Neural progenitor cell (in vitro differentiated cells): ENCODE measurements at regions not wholly inside any gene's neighbourhood (a gene's known extent, or its start where the extent isn't known, plus 50 kb on each side); places are given as distances from the start of the nearest gene placed in this dataset.

Source experiments
- DNase-seq: peaks from one replicate; pipeline ENCODE4 v3.0.0-alpha.2; 2016; ENCODE audit warnings: low spot score
- H2AFZ ChIP-seq: fragments of 200-600 bp; sonication (generic); replicated peaks from 2 replicates; pipeline ENCODE4 v1.6.1; 2016; ENCODE audit warnings: antibody characterized with exemption
- H3F3A ChIP-seq: fragments of 200-600 bp; sonication (generic); 2 replicates; pipeline ENCODE4 v1.6.1; 2016; ENCODE audit warnings: antibody characterized with exemption, low read depth
- H3K27ac ChIP-seq: fragments of 200-600 bp; sonication (generic); 2 replicates; pipeline ENCODE4 v1.5.1; 2016; ENCODE audit warnings: mild to moderate bottlenecking
- H3K27me3 ChIP-seq: fragments of 200-600 bp; sonication (generic); 2 replicates; pipeline ENCODE4 v1.6.1; 2016; ENCODE audit warnings: mild to moderate bottlenecking, moderate library complexity
- H3K36me3 ChIP-seq: fragments of 200-600 bp; sonication (generic); 2 replicates; pipeline ENCODE4 v1.5.1; 2016
- H3K4me1 ChIP-seq: fragments of 200-600 bp; sonication (generic); 2 replicates; pipeline ENCODE4 v1.6.1; 2016; ENCODE audit warnings: mixed run types
- H3K4me2 ChIP-seq: fragments of 200-600 bp; sonication (generic); 2 replicates; pipeline ENCODE4 v1.6.1; 2016
- H3K4me3 ChIP-seq: fragments of 200-600 bp; sonication (generic); 2 replicates; pipeline ENCODE4 v1.5.1; 2016
- H3K79me2 ChIP-seq: fragments of 200-600 bp; sonication (generic); 2 replicates; pipeline ENCODE4 v1.6.1; 2016; ENCODE audit warnings: low read depth
- H3K9ac ChIP-seq: fragments of 200-600 bp; sonication (generic); 2 replicates; pipeline ENCODE4 v1.6.1; 2016
- H3K9me3 ChIP-seq: fragments of 200-600 bp; sonication (generic); 2 replicates; pipeline ENCODE4 v1.5.1; 2016; ENCODE audit warnings: low read depth
- H4K20me1 ChIP-seq: fragments of 200-600 bp; sonication (generic); 2 replicates; pipeline ENCODE4 v1.6.1; 2016; ENCODE audit warnings: low read depth
- H3K27ac Mint-ChIP-seq: 3 replicates; pipeline ENCODE4 v1.8.0; 2021; ENCODE audit warnings: mixed read lengths
- H3K27me3 Mint-ChIP-seq: 2 replicates; pipeline ENCODE4 v1.8.0; 2022; ENCODE audit warnings: low read depth, mild to moderate bottlenecking, inconsistent platforms, moderate library complexity, mixed read lengths; ENCODE audit not compliant: insufficient read depth
- H3K36me3 Mint-ChIP-seq: 3 replicates; pipeline ENCODE4 v1.8.0; 2021; ENCODE audit warnings: mixed read lengths
- H3K4me1 Mint-ChIP-seq: 3 replicates; pipeline ENCODE4 v1.8.0; 2021; ENCODE audit warnings: mixed read lengths
- H3K4me3 Mint-ChIP-seq: 3 replicates; pipeline ENCODE4 v1.8.0; 2021; ENCODE audit warnings: mild to moderate bottlenecking, moderate library complexity, mixed read lengths
- H3K9me3 Mint-ChIP-seq: 3 replicates; pipeline ENCODE4 v1.8.0; 2020; ENCODE audit warnings: mixed read lengths
- EZH2 ChIP-seq: fragments of 200-600 bp; sonication (generic); IDR thresholded peaks from 2 replicates; pipeline ENCODE4 v1.6.1; 2017; ENCODE audit warnings: antibody characterized with exemption, mild to moderate bottlenecking, moderate library complexity
- EZH2phosphoT487 ChIP-seq: fragments of 200-600 bp; sonication (generic); IDR thresholded peaks from 2 replicates; pipeline ENCODE4 v1.6.1; 2017; ENCODE audit warnings: antibody characterized with exemption
- TF ChIP-seq, protein P1 (sequence below): fragments of 200-600 bp; sonication (generic); IDR thresholded peaks from 2 replicates; pipeline ENCODE4 v1.5.1; 2017; ENCODE audit warnings: antibody characterized with exemption, mild to moderate bottlenecking

- Histone ChIP-seq H3K9ac (no peak overlapping the region), H3K4me3 (no peak overlapping the region)
Observed at GRCh38 chr13:48783695-48784230, 130.0 kb downstream of the CYSLTR2 start.

DNA sequence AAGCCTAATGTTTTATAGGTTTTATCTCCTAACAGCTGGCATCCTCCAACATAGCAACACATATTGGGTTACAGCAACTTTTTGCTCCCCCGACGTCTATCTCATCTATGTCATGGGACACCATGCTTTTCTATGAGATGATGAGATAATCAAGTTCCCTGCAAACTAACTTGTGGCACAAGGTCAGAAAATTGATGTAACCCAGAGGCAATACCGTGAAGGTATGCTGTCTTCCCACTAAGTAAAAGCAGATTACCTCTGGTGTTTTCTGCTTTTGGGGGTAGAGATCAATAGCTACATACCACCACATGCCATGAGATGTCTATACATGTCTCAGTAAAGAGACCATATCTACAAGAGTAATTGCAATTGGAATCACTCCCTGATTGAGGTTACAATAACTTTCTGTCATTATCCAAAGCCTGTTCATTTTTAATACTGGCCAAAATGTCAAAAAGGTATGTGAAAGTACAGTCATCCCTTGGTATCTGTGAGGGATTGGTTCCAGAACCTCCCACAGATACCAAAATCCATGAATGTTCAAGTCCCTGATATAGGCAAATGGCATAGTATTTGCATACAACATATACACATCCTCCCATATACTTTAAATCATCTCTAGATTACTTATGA, 131.3 kb downstream of the CYSLTR2 start:
- Mint-ChIP-seq H3K36me3 (no peaks in the 10 kb centered on the region), H3K27me3 (peaks cover 10% of the 10 kb centered on the region), H3K4me3 (no peak overlapping the region), H3K27ac (no peak overlapping the region), H3K9me3 (peaks cover 23% of the 10 kb centered on the region), H3K4me1 (peaks cover 7% of the 10 kb centered on the region)
- no peaks in the 10 kb centered on the region for H3F3A ChIP-seq
- DNase-seq, result no peak
- no peaks in the 10 kb centered on the region for H4K20me1 ChIP-seq
- no peaks in the 10 kb centered on the region for H3K27me3 ChIP-seq
- no peak overlapping the region for H3K4me3 ChIP-seq
- no peak overlapping the region for H3K4me2 ChIP-seq
- no peak overlapping the region for H3K9ac ChIP-seq
- no peak overlapping the region for H2AFZ ChIP-seq
- no peaks in the 10 kb centered on the region for H3K36me3 ChIP-seq
- no peaks in the 10 kb centered on the region for H3K79me2 ChIP-seq
- H3K27ac ChIP-seq, result no peak overlapping the region
- TF ChIP-seq EZH2 (no peak), EZH2phosphoT487 (no peak)
- TF ChIP-seq, protein P1, sequence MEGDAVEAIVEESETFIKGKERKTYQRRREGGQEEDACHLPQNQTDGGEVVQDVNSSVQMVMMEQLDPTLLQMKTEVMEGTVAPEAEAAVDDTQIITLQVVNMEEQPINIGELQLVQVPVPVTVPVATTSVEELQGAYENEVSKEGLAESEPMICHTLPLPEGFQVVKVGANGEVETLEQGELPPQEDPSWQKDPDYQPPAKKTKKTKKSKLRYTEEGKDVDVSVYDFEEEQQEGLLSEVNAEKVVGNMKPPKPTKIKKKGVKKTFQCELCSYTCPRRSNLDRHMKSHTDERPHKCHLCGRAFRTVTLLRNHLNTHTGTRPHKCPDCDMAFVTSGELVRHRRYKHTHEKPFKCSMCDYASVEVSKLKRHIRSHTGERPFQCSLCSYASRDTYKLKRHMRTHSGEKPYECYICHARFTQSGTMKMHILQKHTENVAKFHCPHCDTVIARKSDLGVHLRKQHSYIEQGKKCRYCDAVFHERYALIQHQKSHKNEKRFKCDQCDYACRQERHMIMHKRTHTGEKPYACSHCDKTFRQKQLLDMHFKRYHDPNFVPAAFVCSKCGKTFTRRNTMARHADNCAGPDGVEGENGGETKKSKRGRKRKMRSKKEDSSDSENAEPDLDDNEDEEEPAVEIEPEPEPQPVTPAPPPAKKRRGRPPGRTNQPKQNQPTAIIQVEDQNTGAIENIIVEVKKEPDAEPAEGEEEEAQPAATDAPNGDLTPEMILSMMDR, result no peak
- no peaks in the 10 kb centered on the region for H3K4me1 ChIP-seq
- H3K9me3 ChIP-seq, result peaks cover 13% of the 10 kb centered on the region

More at GRCh38 chr13:48783695-48784230, 130.0 kb downstream of the CYSLTR2 start:
- no peak overlapping the region for H2AFZ ChIP-seq
- Mint-ChIP-seq H3K4me3 (no peak overlapping the region), H3K27ac (no peak overlapping the region), H3K36me3 (no peaks in the 10 kb centered on the region), H3K9me3 (peaks cover 28% of the 10 kb centered on the region), H3K27me3 (peaks cover 5% of the 10 kb centered on the region), H3K4me1 (peaks cover 7% of the 10 kb centered on the region)
- H3K27me3 ChIP-seq, result no peaks in the 10 kb centered on the region
- DNase-seq, result no peak
- no peak overlapping the region for H3K27ac ChIP-seq
- no peaks in the 10 kb centered on the region for H3K79me2 ChIP-seq
- TF ChIP-seq EZH2phosphoT487, result no peak
- TF ChIP-seq, protein P1, result no peak
- H3K36me3 ChIP-seq, result no peaks in the 10 kb centered on the region
- H3K4me2 ChIP-seq, result no peak overlapping the region
- no peaks in the 10 kb centered on the region for H3F3A ChIP-seq
- H4K20me1 ChIP-seq, result no peaks in the 10 kb centered on the region
- H3K4me1 ChIP-seq, result no peaks in the 10 kb centered on the region
- peaks cover 13% of the 10 kb centered on the region for H3K9me3 ChIP-seq

GRCh38 chr13:48790199-48790598, 136.5 kb downstream of the CYSLTR2 start:
- H3K9me3 Mint-ChIP-seq, result peaks cover 6% of the 10 kb centered on the region
- H2AFZ ChIP-seq, result no peak overlapping the region
- H3K27ac Mint-ChIP-seq, result no peak overlapping the region
- TF ChIP-seq EZH2phosphoT487, result no peak
- TF ChIP-seq, protein P1, result no peak
- no peak for TF ChIP-seq EZH2
- H3K9ac ChIP-seq, result no peak overlapping the region
- H4K20me1 ChIP-seq, result no peaks in the 10 kb centered on the region
- H3K4me2 ChIP-seq, result no peak overlapping the region
- DNase-seq, result no peak
- H3K36me3 Mint-ChIP-seq, result no peaks in the 10 kb centered on the region
- H3K4me3 ChIP-seq, result no peak overlapping the region
- no peaks in the 10 kb centered on the region for H3K36me3 ChIP-seq
- H3K27ac ChIP-seq, result no peak overlapping the region
- H3K79me2 ChIP-seq, result no peaks in the 10 kb centered on the region
- H3K9me3 ChIP-seq, result no peaks in the 10 kb centered on the region
- H3K4me1 ChIP-seq, result no peaks in the 10 kb centered on the region
- H3K4me3 Mint-ChIP-seq, result no peak overlapping the region
- peaks cover 11% of the 10 kb centered on the region for H3K4me1 Mint-ChIP-seq
- H3F3A ChIP-seq, result no peaks in the 10 kb centered on the region
- H3K27me3 ChIP-seq, result no peaks in the 10 kb centered on the region
- peaks cover 8% of the 10 kb centered on the region for H3K27me3 Mint-ChIP-seq
